K562 (cell line): ENCODE measurements at regions not wholly inside any gene's neighbourhood (a gene's known extent, or its start where the extent isn't known, plus 50 kb on each side); places are given as distances from the start of the nearest gene placed in this dataset.

Experiments used
- ATAC-seq: fragments of 200-7000 bp; cut with Tn5 transposase; 3 replicates; pipeline ENCODE4 v1.9.1; 2020; ENCODE audit warnings: moderate library complexity
- BruUV-seq: library from RNA; stranded (reverse); fragments of 400-500 nt; replicated peaks from 2 replicates; lab custom pipeline; 2021; lab: Mats Ljungman, UMichigan
- CTCF ChIA-PET: fragments of 300-600 bp; formaldehyde crosslinking; extraction: SDS; loops from one replicate; lab custom pipeline; 2021; ENCODE audit warnings: low intra/inter-chr PET ratio; lab: Yijun Ruan, JAX
- POLR2A ChIA-PET: fragments of 300-600, 350-650 bp; sonication (Branson Sonifier 250); formaldehyde crosslinking; extraction: SDS; loops from one replicate; lab custom pipeline; 2021; ENCODE audit warnings: antibody characterized with exemption, inconsistent platforms; lab: Yijun Ruan, JAX
- DNase-seq, 4 experiments: peaks; one replicate each; pipeline versions ENCODE4 v3.0.0 to v3.0.0-alpha.2; 2011 to 2018; ENCODE audit warnings: low spot score in 3 of 4, mixed read lengths in 3 of 4; ENCODE audit errors: extremely low read depth in 1 of 4
- FAIRE-seq: peaks from 2 replicates; lab custom pipeline; 2011; peaks lifted over from hg19 to GRCh38; lab: Jason Lieb, UNC
- H2AFZ ChIP-seq: 2 replicates; pipeline ENCODE4 v1.6.0; 2011; ENCODE audit warnings: low read depth, low read length, control low read depth, inconsistent platforms
- H3K27ac ChIP-seq: fragments of 200-600 bp; 3 replicates; pipeline ENCODE4 v1.8.0; 2011; ENCODE audit warnings: low read depth, mild to moderate bottlenecking, control low read depth, inconsistent platforms, low read length, moderate library complexity, mixed read lengths; ENCODE audit errors: extremely low read depth
- H3K27me3 ChIP-seq, 2 experiments: fragments of 300-600 bp in 1 of 2; 2 replicates in 1 of 2; 3 replicates in 1 of 2; pipeline versions ENCODE4 v1.6.0 to v1.8.0; 2011; ENCODE audit warnings: inconsistent platforms in 2 of 2, low read length in 2 of 2, mild to moderate bottlenecking in 1 of 2, mixed read lengths in 1 of 2, moderate library complexity in 1 of 2; ENCODE audit not compliant: control insufficient read depth in 2 of 2, insufficient read depth in 2 of 2
- H3K36me3 ChIP-seq: fragments of 300-600 bp; 3 replicates; pipeline ENCODE4 v1.8.0; 2011; ENCODE audit warnings: mild to moderate bottlenecking, low read length, inconsistent platforms; ENCODE audit not compliant: control insufficient read depth, insufficient read depth
- H3K4me1 ChIP-seq, 2 experiments: fragments of 200-600 bp in 1 of 2; replicated peaks in 1 of 2; 2 replicates in 1 of 2; 3 replicates in 1 of 2; pipeline versions ENCODE4 v1.5.1 to v1.8.0; 2011; ENCODE audit warnings: inconsistent platforms in 2 of 2, low read length in 2 of 2, mild to moderate bottlenecking in 1 of 2, mixed read lengths in 1 of 2, moderate library complexity in 1 of 2; ENCODE audit not compliant: control insufficient read depth in 2 of 2, insufficient read depth in 2 of 2
- H3K4me2 ChIP-seq: 2 replicates; pipeline ENCODE4 v1.6.1; 2011; ENCODE audit warnings: low read length, control low read depth, inconsistent platforms, mixed read lengths; ENCODE audit not compliant: insufficient read depth
- H3K4me3 ChIP-seq: fragments of 200-600 bp; sonication (generic), shearing (Covaris generic); 2 replicates; pipeline ENCODE4 v1.5.1; 2016; ENCODE audit warnings: control low read depth, inconsistent platforms
- H3K79me2 ChIP-seq: fragments of 200-600 bp; 3 replicates; pipeline ENCODE4 v1.8.0; 2011; ENCODE audit warnings: low read length, inconsistent platforms; ENCODE audit not compliant: control insufficient read depth, insufficient read depth
- H3K9ac ChIP-seq, 2 experiments: 2 replicates each; pipeline versions ENCODE4 v1.6.0 to v1.6.1; 2011; ENCODE audit warnings: low read depth in 2 of 2, low read length in 2 of 2, control low read depth in 1 of 2, inconsistent platforms in 1 of 2, mild to moderate bottlenecking in 1 of 2, mixed read lengths in 1 of 2; ENCODE audit not compliant: insufficient read depth in 1 of 2
- H3K9me1 ChIP-seq: one replicate; pipeline ENCODE4 v1.6.0; 2011; ENCODE audit warnings: inconsistent platforms, mild to moderate bottlenecking, low read length, moderate library complexity; ENCODE audit not compliant: control insufficient read depth, insufficient read depth
- H3K9me3 ChIP-seq: replicated peaks from 2 replicates; pipeline ENCODE4 v1.5.1; 2011; ENCODE audit warnings: low read depth, low read length, inconsistent platforms; ENCODE audit not compliant: control insufficient read depth, insufficient read depth
- H4K20me1 ChIP-seq: replicated peaks from 2 replicates; pipeline ENCODE4 v1.6.1; 2011; ENCODE audit warnings: low read length, inconsistent platforms, mixed read lengths; ENCODE audit not compliant: control insufficient read depth, insufficient read depth
- ARID3B ChIP-seq: fragments of 250-450 bp; sonication (Bioruptor Pico); IDR thresholded peaks from 2 replicates; pipeline ENCODE4 v1.4.0; 2020; ENCODE audit warnings: borderline replicate concordance
- COPS2 ChIP-seq: fragments of 450-650 bp; conservative IDR thresholded peaks from 2 replicates; pipeline ENCODE4 v1.6.1; 2016; ENCODE audit warnings: mild to moderate bottlenecking, moderate library complexity
- CREB5 ChIP-seq: fragments of 250-450 bp; sonication (Bioruptor Pico); IDR thresholded peaks from 2 replicates; pipeline ENCODE4 v1.5.0; 2020; ENCODE audit warnings: mild to moderate bottlenecking
- EHMT2 ChIP-seq: fragments of 450-650 bp; IDR thresholded peaks from 2 replicates; pipeline ENCODE4 v1.6.1; 2018; ENCODE audit warnings: antibody characterized with exemption
- HDAC1 ChIP-seq, 2 experiments: fragments of 450-650 bp; IDR thresholded peaks; 2 replicates each; pipeline ENCODE4 v1.6.1; 2016 to 2017; ENCODE audit warnings: inconsistent platforms in 1 of 2, mild to moderate bottlenecking in 1 of 2, moderate library complexity in 1 of 2
- KDM2B ChIP-seq: fragments of 250-450 bp; sonication (Bioruptor Pico); IDR thresholded peaks from 2 replicates; pipeline ENCODE4 v1.8.0; 2021; ENCODE audit warnings: mild to moderate bottlenecking, moderate library complexity
- PHF21A ChIP-seq: fragments of 450-650 bp; IDR thresholded peaks from 2 replicates; pipeline ENCODE4 v1.6.1; 2017; ENCODE audit warnings: low read depth, borderline replicate concordance
- PREB ChIP-seq: sonication (generic); formaldehyde crosslinking; IDR thresholded peaks from 2 replicates; pipeline ENCODE4 v1.8.1; 2023; ENCODE audit warnings: mild to moderate bottlenecking, missing genetic modification reagents
- RCOR1 ChIP-seq, 2 experiments: IDR thresholded peaks; 2 replicates each; pipeline ENCODE4 v1.6.1; 2012; ENCODE audit warnings: low read depth in 2 of 2, low read length in 2 of 2, borderline replicate concordance in 1 of 2, improper control_type of control experiment in 1 of 2
- SMARCA5 ChIP-seq: fragments of 450-650 bp; IDR thresholded peaks from 2 replicates; pipeline ENCODE4 v1.6.1; 2016
- WHSC1 ChIP-seq: IDR thresholded peaks from one replicate; pipeline ENCODE4 v1.6.1; 2012; ENCODE audit warnings: low read length, control low read depth, inconsistent platforms
- ZC3H11A ChIP-seq: IDR thresholded peaks from 2 replicates; pipeline ENCODE4 v1.6.1; 2012; ENCODE audit warnings: low read depth, low read length, improper control_type of control experiment
- ZNF384 ChIP-seq: IDR thresholded peaks from 2 replicates; pipeline ENCODE4 v1.6.1; 2012; ENCODE audit warnings: low read depth, low read length, improper control_type of control experiment
- ZNF589 ChIP-seq: fragments of 200-800 bp; sonication (Bioruptor generic); IDR thresholded peaks from 2 replicates; pipeline ENCODE4 v1.6.1; 2016; ENCODE audit warnings: low read depth, missing genetic modification characterization, missing compliant biosample characterization
- ZNF77 ChIP-seq: fragments of 250-450 bp; sonication (Bioruptor Pico); IDR thresholded peaks from 2 replicates; pipeline ENCODE4 v1.5.0; 2020
- WGBS: fragments of 100-300 bp; shearing (Covaris generic); methylation state at CpG from one replicate; pipeline ENCODE4 v1.1.6; 2016; ENCODE audit warnings: low coverage, mixed read lengths; ENCODE audit not compliant: insufficient coverage; ENCODE audit errors: missing lambda C conversion rate; 5-methylcytosine and 5-hydroxymethylcytosine counted together
- in situ Hi-C: fragments of 300-500 bp; cut with MboI; formaldehyde crosslinking; loops from 4 replicates; pipeline ENCODE4 v1.15.0; 2018; ENCODE audit warnings: inconsistent platforms, mixed read lengths
- intact Hi-C: fragments of 100-400 bp; cut with micrococcal nuclease; formaldehyde crosslinking; loops from 2 replicates; pipeline ENCODE4 v1.14.2; 2022

- ATAC-seq (no peak), FAIRE-seq (no peak), DNase-seq (no peak)
- Histone ChIP-seq H3K36me3 (no peaks in the 10 kb centered on the region), H3K27me3 (no peaks in the 10 kb centered on the region), H3K9me1 (no peaks in the 10 kb centered on the region), H3K4me3 (no peak overlapping the region), H3K4me1 (no peaks in the 10 kb centered on the region), H3K4me2 (no peak overlapping the region), H4K20me1 (no peaks in the 10 kb centered on the region), H3K79me2 (no peaks in the 10 kb centered on the region), H3K9ac (no peak overlapping the region), H2AFZ (no peak overlapping the region), H3K9me3 (no peaks in the 10 kb centered on the region), H3K27ac (no peak overlapping the region)
- ChIA-PET POLR2A (no interaction called here), CTCF (no interaction called here)
- TF ChIP-seq RCOR1 (IDR thresholded peaks at IDR 0.05; ENCODE audit: borderline replicate concordance in 1 of 2, low read depth in 2 of 2, low read length in 2 of 2) (no peak), HDAC1 (IDR thresholded peaks at IDR 0.05) (no peak), ZC3H11A (no peak), CREB5 (no peak), PHF21A (no peak), WHSC1 (no peak)
- BruUV-seq = no TSS peak
- in situ Hi-C loops (no loop called here), intact Hi-C loops (no loop called here)
Observed at GRCh38 chr14:40367717-40368116, 935.5 kb upstream of the FBXO33 start.

GRCh38 chr14:40365305-40365704 is 933.1 kb upstream of the FBXO33 start:
- H3K27me3 ChIP-seq = no peaks in the 10 kb centered on the region
- H3K36me3 ChIP-seq = no peaks in the 10 kb centered on the region
- in situ Hi-C loops = no loop called here
- no peaks in the 10 kb centered on the region for H4K20me1 ChIP-seq
- no peak overlapping the region for H3K9ac ChIP-seq
- intact Hi-C loops = no loop called here
- H3K4me3 ChIP-seq = no peak overlapping the region
- no peak for DNase-seq
- BruUV-seq = no TSS peak
- POLR2A ChIA-PET = no interaction called here
- no peaks in the 10 kb centered on the region for H3K4me1 ChIP-seq
- no peak overlapping the region for H2AFZ ChIP-seq
- no peak for FAIRE-seq
- H3K79me2 ChIP-seq = no peaks in the 10 kb centered on the region
- no peak overlapping the region for H3K27ac ChIP-seq
- no peaks in the 10 kb centered on the region for H3K9me3 ChIP-seq
- no peaks in the 10 kb centered on the region for H3K9me1 ChIP-seq
- no peak overlapping the region for H3K4me2 ChIP-seq
- WGBS = 0% methylated on average over 2 of the region's 2 CpGs
- no peak for ATAC-seq
- CTCF ChIA-PET = no interaction called here
- TF ChIP-seq ARID3B (CRISPR knock-in tag) = no peak
- TF ChIP-seq EHMT2 = no peak
- no peak for TF ChIP-seq SMARCA5
- no peak for TF ChIP-seq ZNF384
- no peak for TF ChIP-seq ZNF589 (CRISPR knock-in tag)
- TF ChIP-seq PREB = no peak
- TF ChIP-seq KDM2B (CRISPR knock-in tag) = no peak
- TF ChIP-seq COPS2 = no peak
- no peak for TF ChIP-seq ZNF77 (CRISPR knock-in tag)
